K562 (cell line): ENCODE measurements at regions not wholly inside any gene's neighbourhood (a gene's known extent, or its start where the extent isn't known, plus 50 kb on each side); places are given as distances from the start of the nearest gene placed in this dataset.

Source experiments
- ARID2 ChIP-seq: fragments of 450-650 bp; IDR thresholded peaks from 2 replicates; pipeline ENCODE4 v1.6.1; 2017; ENCODE audit warnings: antibody characterized with exemption, mild to moderate bottlenecking
- ATF7 ChIP-seq: fragments of 450-650 bp; IDR thresholded peaks from 2 replicates; pipeline ENCODE4 v1.7.1; 2014; ENCODE audit warnings: mild to moderate bottlenecking, moderate library complexity
- EWSR1 ChIP-seq: fragments of 450-650 bp; IDR thresholded peaks from 2 replicates; pipeline ENCODE4 v1.6.1; 2018; ENCODE audit warnings: borderline replicate concordance, mild to moderate bottlenecking, low read depth, moderate library complexity; ENCODE audit not compliant: partially characterized antibody
- FOXM1 ChIP-seq, 2 experiments: fragments of 450-650 bp in 1 of 2; sonication (generic) in 1 of 2; formaldehyde crosslinking in 1 of 2; IDR thresholded peaks; 2 replicates each; pipeline versions ENCODE4 v1.6.1 to v1.9.0; 2017 to 2022; ENCODE audit warnings: low read depth in 2 of 2, mild to moderate bottlenecking in 2 of 2, missing genetic modification reagents in 1 of 2, moderate library complexity in 1 of 2
- GABPB1 ChIP-seq: sonication (generic); formaldehyde crosslinking; IDR thresholded peaks from 2 replicates; pipeline ENCODE4 v1.8.0; 2022; ENCODE audit warnings: mild to moderate bottlenecking, missing genetic modification reagents
- HDAC2 ChIP-seq: fragments of 450-650 bp; IDR thresholded peaks from 2 replicates; pipeline ENCODE4 v1.6.1; 2016; ENCODE audit warnings: mild to moderate bottlenecking
- NR1H2 ChIP-seq: sonication (generic); formaldehyde crosslinking; IDR thresholded peaks from 2 replicates; pipeline ENCODE4 v1.4.0; 2020; ENCODE audit warnings: mild to moderate bottlenecking, missing genetic modification reagents
- NR2C1 ChIP-seq, 2 experiments: fragments of 450-650 bp; IDR thresholded peaks; 2 replicates each; pipeline ENCODE4 v1.6.1; 2017; ENCODE audit warnings: mild to moderate bottlenecking in 2 of 2, antibody characterized with exemption in 1 of 2, inconsistent platforms in 1 of 2, missing compliant biosample characterization in 1 of 2, missing genetic modification characterization in 1 of 2
- ZNF717 ChIP-seq: fragments of 250-450 bp; sonication (Bioruptor Pico); IDR thresholded peaks from 2 replicates; pipeline ENCODE4 v1.5.0; 2021
- TF ChIP-seq, protein P1 (sequence below): fragments of 200-600 bp; sonication (generic); IDR thresholded peaks from one replicate; pipeline ENCODE4 v1.6.1; 2012; ENCODE audit warnings: mild to moderate bottlenecking, low read depth, low read length, inconsistent platforms
- TF ChIP-seq, protein P2 (sequence below): sonication (generic); formaldehyde crosslinking; IDR thresholded peaks from 2 replicates; pipeline ENCODE4 v1.5.0; 2020; ENCODE audit warnings: missing genetic modification reagents
- TF ChIP-seq, protein P3 (sequence below), 3 experiments: IDR thresholded peaks in 2 of 3; conservative IDR thresholded peaks in 1 of 3; 2 replicates each; pipeline ENCODE4 v1.5.1; 2011 to 2012; ENCODE audit warnings: low read length in 3 of 3, mild to moderate bottlenecking in 3 of 3, control low read depth in 2 of 3, improper control_type of control experiment in 1 of 3, inconsistent platforms in 1 of 3, low read depth in 1 of 3, mixed read lengths in 1 of 3, moderate library complexity in 1 of 3; ENCODE audit not compliant: insufficient read depth in 2 of 3

DNA sequence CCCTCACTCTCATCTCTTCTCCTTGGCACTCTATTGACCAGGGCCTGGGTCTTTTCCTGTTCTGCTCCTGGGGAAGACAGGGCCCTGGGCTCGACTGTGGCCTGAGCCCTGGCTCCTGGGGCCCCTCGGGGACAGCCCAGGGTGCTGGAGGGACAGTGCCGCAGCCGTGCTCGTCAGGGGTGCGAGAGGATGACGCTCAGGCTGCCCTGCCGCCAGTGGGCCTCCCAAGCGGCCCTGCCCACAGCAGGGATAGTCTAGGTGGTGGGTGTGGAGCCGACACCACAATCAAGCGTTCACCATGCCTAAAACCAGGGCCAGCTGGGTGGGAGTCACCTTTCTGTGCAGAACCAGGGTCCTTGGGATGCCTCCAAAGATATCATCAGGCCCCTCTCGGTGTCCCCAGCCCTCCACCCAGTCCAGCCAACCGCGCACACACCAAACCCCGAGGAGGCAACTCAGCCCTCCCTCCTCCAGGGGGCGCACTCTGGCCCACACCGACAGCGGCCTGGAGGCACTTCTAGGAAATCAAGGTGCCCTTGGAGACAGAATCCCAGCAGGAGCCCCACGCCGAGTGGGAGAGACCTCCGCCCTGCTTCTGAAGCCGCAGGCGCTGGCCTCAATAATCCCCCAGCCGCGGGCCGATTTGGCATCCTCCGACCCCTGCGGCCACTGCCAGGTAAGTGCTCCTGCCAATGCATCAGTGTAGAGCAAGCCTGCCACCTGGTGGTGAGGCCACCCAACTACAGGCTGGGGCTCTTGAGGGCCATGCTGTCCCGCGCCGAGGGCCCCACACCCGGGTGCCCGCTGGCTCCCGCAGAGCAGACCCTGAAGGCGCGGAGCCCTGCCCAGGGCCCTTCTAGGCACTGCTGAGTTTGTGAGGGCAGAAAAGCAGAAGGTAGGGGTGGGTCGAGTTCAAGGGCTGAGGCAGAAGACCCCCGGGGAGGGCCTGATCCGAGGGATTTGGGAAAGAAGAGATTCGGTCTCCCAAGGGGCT, 496.4 kb downstream of the BUD13 start (continued):
- TF ChIP-seq, protein P1, sequence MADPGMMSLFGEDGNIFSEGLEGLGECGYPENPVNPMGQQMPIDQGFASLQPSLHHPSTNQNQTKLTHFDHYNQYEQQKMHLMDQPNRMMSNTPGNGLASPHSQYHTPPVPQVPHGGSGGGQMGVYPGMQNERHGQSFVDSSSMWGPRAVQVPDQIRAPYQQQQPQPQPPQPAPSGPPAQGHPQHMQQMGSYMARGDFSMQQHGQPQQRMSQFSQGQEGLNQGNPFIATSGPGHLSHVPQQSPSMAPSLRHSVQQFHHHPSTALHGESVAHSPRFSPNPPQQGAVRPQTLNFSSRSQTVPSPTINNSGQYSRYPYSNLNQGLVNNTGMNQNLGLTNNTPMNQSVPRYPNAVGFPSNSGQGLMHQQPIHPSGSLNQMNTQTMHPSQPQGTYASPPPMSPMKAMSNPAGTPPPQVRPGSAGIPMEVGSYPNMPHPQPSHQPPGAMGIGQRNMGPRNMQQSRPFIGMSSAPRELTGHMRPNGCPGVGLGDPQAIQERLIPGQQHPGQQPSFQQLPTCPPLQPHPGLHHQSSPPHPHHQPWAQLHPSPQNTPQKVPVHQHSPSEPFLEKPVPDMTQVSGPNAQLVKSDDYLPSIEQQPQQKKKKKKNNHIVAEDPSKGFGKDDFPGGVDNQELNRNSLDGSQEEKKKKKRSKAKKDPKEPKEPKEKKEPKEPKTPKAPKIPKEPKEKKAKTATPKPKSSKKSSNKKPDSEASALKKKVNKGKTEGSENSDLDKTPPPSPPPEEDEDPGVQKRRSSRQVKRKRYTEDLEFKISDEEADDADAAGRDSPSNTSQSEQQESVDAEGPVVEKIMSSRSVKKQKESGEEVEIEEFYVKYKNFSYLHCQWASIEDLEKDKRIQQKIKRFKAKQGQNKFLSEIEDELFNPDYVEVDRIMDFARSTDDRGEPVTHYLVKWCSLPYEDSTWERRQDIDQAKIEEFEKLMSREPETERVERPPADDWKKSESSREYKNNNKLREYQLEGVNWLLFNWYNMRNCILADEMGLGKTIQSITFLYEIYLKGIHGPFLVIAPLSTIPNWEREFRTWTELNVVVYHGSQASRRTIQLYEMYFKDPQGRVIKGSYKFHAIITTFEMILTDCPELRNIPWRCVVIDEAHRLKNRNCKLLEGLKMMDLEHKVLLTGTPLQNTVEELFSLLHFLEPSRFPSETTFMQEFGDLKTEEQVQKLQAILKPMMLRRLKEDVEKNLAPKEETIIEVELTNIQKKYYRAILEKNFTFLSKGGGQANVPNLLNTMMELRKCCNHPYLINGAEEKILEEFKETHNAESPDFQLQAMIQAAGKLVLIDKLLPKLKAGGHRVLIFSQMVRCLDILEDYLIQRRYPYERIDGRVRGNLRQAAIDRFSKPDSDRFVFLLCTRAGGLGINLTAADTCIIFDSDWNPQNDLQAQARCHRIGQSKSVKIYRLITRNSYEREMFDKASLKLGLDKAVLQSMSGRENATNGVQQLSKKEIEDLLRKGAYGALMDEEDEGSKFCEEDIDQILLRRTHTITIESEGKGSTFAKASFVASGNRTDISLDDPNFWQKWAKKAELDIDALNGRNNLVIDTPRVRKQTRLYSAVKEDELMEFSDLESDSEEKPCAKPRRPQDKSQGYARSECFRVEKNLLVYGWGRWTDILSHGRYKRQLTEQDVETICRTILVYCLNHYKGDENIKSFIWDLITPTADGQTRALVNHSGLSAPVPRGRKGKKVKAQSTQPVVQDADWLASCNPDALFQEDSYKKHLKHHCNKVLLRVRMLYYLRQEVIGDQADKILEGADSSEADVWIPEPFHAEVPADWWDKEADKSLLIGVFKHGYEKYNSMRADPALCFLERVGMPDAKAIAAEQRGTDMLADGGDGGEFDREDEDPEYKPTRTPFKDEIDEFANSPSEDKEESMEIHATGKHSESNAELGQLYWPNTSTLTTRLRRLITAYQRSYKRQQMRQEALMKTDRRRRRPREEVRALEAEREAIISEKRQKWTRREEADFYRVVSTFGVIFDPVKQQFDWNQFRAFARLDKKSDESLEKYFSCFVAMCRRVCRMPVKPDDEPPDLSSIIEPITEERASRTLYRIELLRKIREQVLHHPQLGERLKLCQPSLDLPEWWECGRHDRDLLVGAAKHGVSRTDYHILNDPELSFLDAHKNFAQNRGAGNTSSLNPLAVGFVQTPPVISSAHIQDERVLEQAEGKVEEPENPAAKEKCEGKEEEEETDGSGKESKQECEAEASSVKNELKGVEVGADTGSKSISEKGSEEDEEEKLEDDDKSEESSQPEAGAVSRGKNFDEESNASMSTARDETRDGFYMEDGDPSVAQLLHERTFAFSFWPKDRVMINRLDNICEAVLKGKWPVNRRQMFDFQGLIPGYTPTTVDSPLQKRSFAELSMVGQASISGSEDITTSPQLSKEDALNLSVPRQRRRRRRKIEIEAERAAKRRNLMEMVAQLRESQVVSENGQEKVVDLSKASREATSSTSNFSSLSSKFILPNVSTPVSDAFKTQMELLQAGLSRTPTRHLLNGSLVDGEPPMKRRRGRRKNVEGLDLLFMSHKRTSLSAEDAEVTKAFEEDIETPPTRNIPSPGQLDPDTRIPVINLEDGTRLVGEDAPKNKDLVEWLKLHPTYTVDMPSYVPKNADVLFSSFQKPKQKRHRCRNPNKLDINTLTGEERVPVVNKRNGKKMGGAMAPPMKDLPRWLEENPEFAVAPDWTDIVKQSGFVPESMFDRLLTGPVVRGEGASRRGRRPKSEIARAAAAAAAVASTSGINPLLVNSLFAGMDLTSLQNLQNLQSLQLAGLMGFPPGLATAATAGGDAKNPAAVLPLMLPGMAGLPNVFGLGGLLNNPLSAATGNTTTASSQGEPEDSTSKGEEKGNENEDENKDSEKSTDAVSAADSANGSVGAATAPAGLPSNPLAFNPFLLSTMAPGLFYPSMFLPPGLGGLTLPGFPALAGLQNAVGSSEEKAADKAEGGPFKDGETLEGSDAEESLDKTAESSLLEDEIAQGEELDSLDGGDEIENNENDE: no peak
- TF ChIP-seq, protein P2, sequence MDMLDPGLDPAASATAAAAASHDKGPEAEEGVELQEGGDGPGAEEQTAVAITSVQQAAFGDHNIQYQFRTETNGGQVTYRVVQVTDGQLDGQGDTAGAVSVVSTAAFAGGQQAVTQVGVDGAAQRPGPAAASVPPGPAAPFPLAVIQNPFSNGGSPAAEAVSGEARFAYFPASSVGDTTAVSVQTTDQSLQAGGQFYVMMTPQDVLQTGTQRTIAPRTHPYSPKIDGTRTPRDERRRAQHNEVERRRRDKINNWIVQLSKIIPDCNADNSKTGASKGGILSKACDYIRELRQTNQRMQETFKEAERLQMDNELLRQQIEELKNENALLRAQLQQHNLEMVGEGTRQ: no peak
- TF ChIP-seq EWSR1 (no peak), ARID2 (peak; percentile 66; the same call in 1 of the 2 replicates), ZNF717 (CRISPR knock-in tag) (no peak), NR2C1 (IDR thresholded peaks at IDR 0.05) (no peak), NR2C1 (tag; IDR thresholded peaks at IDR 0.05) (no peak), GABPB1 (CRISPR knock-in tag) (no peak), FOXM1 (IDR thresholded peaks at IDR 0.05; ENCODE audit: low read depth) (peak; percentile 46; the same call in 1 of the 2 replicates), FOXM1 (CRISPR knock-in tag; IDR thresholded peaks at IDR 0.05; ENCODE audit: low read depth) (no peak), NR1H2 (CRISPR knock-in tag) (no peak), ATF7 (peak; percentile 67; the same call in 1 of the 2 replicates), HDAC2 (peak; percentile 63; the same call in 1 of the 2 replicates)
- TF ChIP-seq, protein P3, sequence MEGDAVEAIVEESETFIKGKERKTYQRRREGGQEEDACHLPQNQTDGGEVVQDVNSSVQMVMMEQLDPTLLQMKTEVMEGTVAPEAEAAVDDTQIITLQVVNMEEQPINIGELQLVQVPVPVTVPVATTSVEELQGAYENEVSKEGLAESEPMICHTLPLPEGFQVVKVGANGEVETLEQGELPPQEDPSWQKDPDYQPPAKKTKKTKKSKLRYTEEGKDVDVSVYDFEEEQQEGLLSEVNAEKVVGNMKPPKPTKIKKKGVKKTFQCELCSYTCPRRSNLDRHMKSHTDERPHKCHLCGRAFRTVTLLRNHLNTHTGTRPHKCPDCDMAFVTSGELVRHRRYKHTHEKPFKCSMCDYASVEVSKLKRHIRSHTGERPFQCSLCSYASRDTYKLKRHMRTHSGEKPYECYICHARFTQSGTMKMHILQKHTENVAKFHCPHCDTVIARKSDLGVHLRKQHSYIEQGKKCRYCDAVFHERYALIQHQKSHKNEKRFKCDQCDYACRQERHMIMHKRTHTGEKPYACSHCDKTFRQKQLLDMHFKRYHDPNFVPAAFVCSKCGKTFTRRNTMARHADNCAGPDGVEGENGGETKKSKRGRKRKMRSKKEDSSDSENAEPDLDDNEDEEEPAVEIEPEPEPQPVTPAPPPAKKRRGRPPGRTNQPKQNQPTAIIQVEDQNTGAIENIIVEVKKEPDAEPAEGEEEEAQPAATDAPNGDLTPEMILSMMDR (IDR thresholded peaks at IDR 0.05 in 2 of 3, conservative IDR thresholded peaks at IDR 0.05 in 1 of 3; ENCODE audit: insufficient read depth in 2 of 3, low read depth in 1 of 3, low read length in 3 of 3): peak in 2 of 3 experiments; percentile 92 to 96
